Inflammatory macrophage treated with lipopolysaccharide for 4 hours (primary cell): ENCODE measurements at regions not wholly inside any gene's neighbourhood (a gene's known extent, or its start where the extent isn't known, plus 50 kb on each side); places are given as distances from the start of the nearest gene placed in this dataset.

Experiments
- DNase-seq: peaks from one replicate; pipeline ENCODE4 v3.0.0-alpha.2; 2020

DNA sequence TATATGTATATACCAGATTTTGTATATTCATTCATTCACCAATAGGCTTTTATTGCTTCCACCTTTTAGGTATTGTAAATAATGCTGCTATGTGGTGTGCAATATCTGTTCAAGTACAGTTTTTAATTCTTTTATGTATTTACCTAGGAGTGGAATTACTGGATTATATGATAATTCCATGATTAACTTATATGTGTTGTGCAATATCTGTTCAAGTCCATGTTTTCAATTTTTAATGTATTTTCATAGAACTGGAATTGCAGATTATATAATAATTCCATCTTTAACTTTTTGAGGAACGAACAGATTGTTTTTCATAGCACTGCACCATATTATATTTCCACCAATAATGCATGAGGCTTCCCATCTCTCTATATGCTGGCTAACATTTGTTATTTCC lies 50.6 kb upstream of the L3MBTL4 start:
- DNase-seq = no peak

DNA sequence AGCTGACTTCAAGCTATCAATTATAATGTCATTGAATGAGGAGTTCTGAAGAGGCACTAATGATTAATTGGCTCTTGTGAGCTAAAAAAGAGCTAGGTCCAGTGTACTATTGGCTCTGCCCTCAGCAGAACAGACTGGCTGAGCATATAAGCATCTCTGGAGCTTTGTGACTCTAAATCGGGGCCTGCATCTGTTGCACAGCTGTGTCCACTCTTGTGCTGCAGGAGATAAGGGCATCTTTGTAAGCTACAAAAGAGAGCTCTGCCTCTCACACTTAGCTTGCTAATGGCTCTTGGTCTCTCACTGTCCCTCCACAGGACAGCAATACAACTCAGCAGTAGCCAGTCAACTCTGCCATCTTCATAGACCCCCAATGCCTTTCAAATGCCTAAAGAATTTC lies 61.5 kb upstream of the L3MBTL4 start:
- no peak for DNase-seq

DNA sequence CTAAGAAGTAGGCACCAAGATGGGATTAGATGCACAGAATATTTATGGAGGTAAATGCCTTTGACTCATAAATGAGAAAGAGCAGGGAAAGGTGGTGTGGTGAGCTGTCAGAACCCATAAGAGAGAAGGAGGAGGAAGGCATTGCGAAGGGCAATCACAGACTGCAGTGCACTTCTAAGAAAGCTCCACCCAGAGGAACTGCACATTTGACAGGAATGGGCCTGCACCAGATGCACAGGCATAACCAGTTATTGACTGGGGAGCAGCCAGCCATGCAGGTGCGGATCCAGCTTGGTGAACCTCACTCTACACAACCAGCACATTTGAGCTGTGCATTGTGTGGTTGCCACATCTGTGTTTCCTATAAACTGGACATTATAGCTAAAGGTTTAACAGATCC lies 62.2 kb upstream of the L3MBTL4 start:
- DNase-seq = no peak

DNA sequence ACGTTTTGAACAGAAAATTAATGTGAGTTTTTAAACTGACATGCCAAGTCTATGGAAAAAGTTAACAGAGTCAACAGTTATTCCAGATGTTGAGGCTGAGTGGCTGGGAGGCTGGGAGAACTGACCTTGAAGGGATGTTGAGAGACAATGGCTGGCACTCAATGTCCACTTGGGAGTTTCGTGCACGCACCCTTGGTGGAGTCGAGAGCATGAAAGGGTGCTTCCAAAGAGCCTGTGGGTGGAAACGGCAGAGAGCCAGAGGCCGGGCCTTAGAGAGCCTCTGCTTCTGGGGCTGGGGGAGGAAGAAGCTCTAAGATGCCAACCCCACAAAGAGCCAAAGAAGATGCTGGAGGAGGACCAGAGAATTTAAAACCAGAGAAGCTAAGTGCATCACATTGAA lies 63.4 kb upstream of the L3MBTL4 start:
- no peak for DNase-seq

DNA sequence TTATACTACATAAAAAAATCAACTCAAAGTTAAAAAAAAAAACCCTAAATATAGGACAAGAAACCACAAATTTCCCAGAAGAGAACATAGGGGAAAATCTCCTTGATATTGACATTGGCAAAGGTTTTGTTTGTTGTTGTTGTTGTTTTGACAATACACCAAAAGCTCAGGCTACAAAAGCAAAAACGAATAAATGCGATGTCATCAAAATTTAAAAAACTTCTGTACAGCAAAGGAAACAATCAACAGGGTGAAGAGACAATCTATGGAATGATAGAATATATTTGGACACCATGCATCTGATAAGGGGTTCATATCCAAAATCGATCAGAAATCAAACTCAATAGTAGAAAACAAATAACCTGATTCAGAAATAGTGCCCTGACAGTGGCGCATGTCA lies 65.0 kb upstream of the L3MBTL4 start:
- DNase-seq = no peak

DNA sequence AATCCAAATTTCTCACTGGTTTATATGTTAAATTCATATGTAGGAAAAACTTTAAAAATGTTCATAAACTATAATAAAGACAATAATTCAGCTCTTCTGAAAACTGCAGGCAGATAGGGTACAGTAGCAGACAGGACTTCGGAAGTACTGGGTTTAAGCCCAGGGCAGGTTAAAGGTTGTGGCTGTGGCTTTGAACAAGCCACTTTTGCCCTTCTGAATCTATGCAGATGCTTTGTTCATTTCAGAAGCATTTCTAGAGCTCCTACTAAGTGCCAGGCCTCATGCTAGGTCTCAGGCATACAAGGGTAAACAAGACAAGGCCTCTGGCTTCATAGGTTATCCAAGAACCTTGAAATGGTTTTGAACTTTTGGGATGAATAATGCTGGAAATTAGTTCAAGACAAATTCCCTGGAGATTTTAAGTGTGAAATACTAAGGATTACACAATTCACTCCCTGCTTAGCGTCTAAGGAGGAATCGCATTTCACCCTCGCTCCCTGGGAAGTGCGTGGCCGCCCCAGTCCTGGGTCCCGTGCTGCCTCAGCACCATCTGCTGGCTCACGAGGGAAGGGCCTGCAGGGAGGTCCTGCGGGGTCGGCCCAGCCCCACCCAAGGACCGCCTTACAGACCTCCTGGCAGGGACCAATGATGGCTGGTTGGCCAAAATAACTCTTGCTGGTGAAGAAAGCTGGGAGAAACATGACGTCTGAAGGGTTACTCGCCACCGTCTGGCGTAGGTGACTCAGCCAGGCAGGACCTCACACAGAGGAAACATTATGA lies 67.7 kb upstream of the L3MBTL4 start:
- peak; percentile 33 for DNase-seq

DNA sequence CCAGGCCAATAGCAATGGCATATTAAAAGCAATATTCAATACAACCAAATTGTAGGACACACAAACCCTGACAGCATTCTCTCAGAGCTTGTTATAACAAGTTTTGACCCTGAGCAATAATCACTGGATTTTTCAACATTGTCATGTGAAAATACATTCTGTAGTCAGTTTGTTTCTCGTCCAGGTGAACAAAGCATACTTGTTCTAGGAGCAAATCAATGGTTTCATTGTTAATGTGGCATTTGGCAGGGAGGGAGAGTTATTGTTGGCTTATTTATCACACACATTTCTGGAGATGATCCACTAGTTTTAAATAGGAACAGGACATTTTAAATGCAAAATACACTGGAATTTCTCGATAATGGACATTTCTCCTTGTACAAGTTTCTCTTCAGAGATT lies 69.9 kb upstream of the L3MBTL4 start:
- no peak for DNase-seq

DNA sequence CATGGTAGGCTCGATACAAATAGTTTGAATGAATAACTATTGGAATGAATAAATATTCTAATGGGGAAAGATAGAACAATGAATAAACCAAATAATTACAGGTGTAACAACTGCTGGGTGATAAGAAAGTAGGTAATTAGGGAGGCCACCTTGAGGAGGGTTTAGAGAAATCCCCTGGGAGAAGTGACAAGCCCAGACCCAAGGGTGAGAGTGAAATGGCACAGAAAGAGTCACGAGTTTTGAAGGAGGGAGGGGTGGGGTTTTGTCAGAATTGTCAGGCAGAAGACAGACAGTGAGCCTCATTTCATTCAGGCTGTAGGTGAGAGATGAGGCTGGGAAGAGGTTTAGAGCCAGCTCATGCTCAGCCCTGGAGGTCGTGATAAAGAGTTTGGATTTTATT lies 71.6 kb upstream of the L3MBTL4 start:
- DNase-seq = no peak

DNA sequence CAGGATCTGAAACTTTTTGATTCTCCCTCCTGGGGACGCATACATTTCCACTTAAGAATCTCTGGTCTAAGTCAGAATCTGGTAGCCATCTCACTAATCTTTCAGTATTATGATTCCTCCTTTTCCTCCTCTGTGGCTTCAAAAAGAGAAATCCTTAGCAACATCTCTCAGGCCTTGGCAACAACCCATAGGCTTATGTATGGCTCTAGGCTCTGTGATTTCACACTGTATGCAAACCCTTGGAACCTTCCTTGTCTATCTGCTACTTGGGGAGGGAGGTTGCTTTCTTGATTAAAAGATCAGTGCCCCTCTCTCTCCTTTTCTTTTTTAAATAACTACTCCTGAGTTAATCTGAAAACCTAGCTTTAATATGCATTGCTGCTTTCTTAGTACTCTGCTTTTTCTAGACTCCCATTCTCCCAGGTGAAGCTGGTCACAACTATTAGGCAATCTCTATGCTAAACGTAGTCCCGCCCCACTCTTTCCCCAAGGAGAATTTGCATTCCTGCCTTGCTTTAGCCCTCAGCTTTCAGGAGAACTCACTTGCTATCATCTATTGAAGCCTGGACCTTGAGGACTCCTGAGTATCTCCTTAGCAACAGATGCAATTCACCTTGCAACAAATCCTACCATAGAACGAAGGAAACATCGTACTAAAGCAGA lies 72.2 kb upstream of the L3MBTL4 start:
- DNase-seq = no peak

DNA sequence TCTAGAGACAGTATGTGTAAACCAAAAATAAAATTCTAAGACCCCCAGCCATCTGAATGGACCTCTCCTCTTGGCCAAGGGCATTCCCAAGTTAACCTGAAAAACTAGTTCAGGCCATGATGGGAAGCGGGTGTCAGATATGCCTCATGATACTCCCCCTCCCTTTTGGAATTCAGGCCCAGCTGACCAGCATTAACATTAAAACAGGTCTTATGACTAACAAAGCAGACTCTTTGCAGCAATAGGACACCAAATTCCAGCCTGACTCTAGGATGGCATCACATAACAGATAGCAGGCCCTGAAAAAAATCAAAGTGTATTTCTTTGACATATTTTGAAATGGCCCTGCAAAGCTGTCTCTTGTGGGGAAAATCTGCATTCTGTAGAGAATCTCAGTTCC lies 73.3 kb upstream of the L3MBTL4 start:
- DNase-seq = no peak

DNA sequence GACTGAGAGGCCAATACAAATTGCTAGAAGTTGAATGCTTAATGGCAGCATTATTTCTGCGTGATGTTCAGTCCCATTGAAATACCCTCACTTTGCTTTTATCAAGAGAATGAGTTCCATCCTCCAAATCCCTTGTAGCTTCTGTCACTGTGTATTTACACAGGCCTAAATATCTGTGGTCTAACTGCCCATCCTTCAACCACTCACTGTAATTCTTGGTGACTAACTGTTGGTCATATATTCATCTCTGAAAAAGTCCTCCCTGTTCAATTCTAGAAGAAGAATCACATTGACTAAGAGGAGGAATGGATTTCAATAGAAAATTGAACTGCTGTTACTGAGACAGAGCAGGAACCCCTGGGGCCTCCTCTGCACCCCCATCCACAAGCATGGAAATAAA lies 74.2 kb upstream of the L3MBTL4 start:
- DNase-seq = no peak

DNA sequence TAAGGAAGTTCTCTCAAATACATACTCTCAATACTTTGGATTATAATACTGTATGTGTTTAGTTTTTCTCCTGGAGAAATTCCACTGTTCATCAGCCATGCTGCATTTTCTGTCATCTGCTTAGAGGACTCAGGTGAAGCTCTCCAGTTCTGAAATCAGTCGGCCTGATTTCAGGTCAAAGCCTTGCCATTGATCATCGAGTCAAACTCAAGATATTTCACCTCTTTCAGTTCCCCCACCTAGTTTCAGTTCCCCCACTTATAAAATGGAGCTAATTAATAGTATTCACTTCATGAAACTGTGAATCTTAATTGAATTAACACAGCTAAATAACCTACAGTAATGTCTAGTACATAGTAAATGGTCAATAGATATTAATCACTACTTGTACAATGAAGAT lies 75.3 kb upstream of the L3MBTL4 start:
- DNase-seq = no peak

DNA sequence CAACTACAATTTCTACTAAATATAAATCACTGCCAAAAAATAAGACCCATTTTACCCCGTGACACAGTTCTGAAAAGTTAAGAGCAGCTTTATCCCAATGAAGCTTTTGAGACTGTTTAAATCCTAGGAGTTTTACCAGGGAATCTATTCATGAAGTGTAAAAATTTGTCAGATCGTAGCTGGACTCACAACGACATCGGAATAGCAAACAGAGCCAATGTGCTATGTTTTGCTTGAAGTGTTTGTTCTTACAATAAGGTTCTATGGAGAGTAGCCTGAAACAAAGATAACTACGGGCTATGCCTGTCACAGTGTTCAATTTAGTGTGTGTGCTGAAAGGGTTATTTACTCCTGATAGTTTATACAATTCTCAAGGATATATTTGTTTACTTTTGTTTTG lies 78.5 kb upstream of the L3MBTL4 start:
- DNase-seq = no peak

DNA sequence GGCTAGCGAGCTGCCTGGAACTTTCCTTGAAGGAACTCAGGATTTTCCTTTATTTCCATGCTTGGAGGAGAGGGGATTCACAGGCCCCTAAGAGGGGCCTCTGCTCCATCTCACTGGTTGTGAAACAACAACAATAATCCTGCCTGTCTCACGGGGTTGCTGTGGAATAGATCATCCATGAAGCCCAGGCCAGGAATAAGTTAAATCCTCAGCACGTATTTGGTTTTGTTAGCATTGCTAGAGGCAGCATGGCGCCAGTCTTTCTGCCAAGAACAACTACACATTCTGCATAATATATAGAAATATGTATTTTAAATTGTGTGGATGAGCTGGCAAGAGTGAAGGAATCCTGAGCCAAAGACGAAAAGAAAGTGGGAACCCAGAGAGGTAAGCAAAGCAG lies 80.8 kb upstream of the L3MBTL4 start:
- DNase-seq = no peak

DNA sequence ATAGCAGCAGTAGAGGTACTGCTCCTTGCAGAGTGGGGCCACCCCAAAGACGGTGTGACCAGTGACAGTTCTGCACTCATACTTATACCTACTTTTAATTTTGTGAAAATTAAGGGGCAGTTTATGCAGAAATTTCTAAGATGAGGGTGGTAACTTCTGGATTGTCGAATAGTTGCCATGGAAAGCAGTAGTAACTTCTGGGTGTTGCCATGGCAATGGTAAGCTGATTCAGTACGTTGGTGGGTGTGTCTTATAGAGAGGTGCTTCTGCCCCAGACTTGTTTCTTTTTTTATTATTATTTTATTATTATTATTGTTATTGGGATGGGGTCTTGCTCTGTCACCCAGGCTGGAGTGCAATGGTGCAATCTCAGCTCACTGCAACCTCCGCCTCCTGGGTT lies 82.8 kb upstream of the L3MBTL4 start:
- no peak for DNase-seq

DNA sequence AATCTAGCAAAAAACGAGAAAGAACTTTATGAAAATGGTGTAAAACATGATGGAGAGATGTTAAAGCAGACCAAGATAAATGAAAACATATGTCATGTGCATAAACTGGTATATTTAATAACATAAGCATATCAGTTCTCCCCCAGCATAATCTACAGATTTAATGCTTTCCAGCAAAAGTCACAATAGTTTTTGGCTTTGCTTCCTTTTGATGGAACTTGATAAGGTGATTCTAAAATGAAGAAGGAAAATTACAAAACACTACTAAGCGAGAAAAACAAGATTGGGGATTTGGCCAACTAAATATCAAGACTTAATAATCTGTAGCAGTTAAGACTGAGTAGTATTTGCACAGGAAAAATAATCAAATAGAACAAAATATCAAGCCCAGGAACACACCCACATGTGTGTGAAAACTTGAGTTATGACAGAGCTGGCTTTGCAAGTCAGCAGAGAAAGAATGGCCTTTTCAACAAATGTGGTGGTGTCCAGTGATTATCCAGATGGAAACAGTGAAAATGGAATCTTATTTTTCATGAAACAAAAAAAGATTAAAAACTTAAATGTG lies 83.7 kb upstream of the L3MBTL4 start:
- DNase-seq = no peak

DNA sequence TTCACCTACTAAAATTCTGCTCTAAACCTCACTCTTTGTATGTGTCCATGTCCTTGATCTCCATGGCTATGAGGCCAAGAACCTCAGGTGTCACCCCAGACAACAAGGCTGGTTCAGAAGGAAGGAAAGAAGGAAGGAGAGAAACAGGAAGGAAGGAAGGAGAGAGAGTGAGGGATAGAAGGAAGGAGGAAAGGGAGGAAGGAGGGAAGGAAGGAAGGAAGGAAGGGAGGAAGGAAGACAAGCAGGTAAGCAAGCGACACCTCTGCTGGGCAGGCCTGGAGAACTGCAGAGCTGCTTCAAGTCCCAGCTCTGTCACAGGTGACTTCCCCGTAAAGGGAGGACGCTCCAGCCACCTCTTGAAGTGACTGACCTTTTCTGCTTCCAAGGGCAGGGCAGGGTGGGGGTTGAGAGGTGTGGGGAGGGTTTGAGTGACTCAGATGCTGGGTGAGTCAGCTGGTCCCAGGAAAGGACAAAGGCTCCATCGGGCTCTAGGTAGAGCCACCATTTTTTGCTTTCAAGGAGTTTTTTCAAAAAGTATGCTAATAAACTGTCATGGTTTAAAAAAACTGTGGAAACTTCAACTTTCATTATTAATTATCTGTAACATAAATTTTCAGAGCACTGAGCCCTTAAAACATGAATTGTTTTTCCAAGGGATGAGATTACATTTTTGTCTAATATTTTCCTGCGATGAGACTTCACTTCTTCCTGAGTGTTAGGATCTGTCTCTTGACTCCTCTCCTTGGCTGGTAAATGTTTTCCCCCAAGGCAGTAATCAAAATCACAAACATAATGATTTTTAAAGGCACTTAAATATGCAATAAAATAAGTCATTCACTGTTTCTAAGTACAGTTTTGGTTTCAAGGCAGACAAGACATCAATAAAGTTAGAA lies 90.1 kb upstream of the L3MBTL4 start:
- no peak for DNase-seq

DNA sequence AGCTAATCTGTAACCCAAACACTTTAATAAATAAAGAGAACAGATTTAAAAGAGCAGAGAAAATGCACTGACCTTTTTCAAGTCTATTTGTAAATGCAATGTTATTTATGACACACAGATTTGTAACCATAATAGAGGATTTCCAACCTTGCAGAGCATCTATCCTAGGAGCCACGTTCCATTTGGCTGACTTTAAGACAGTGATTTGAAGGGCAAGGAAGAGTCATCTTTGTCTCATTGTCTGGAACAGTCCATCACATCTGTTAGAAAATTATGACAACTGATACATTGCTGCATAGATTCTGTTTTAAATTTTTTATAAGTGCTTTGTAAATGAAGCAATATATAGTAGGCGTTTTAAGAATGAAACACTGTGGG lies 90.8 kb upstream of the L3MBTL4 start:
- DNase-seq = no peak

DNA sequence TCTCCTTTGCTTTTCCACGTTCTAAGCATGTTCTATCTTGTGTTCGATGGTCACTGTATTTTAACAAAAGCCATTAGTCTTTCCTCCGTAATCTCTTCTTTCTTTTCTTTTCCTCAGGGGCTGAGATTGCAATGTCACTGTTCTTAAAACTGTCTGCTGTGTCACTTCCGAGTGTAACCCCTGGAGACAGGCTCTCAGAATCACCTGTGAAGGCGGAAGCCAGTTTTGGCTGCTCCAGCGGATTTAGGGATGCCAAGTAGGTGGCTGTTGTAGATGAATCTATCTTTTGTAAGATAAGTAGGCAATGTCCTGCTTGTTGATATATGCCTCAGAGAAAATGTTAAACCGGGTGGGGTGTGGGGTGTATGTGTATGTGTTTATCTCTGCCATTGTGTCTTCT lies 94.7 kb upstream of the L3MBTL4 start:
- no peak for DNase-seq

DNA sequence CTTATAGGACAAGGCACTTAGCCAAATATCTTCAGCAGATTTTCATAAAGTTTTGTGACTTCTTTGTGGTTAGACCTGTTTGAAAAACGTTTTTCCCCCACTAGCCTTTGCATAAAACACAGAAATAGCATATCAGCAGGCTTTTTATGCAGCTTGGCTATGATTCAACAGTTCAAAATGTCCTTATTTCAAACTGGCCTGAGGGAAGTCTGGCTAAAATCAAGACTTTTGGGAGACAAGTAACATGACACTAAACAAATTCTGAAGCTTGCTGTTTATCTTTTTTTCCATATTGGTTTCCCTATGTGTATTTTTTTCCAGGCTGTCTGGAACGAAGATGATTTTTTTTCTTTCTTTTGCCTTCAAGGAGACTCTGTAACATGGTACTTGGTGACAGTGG lies 95.1 kb upstream of the L3MBTL4 start:
- no peak for DNase-seq

DNA sequence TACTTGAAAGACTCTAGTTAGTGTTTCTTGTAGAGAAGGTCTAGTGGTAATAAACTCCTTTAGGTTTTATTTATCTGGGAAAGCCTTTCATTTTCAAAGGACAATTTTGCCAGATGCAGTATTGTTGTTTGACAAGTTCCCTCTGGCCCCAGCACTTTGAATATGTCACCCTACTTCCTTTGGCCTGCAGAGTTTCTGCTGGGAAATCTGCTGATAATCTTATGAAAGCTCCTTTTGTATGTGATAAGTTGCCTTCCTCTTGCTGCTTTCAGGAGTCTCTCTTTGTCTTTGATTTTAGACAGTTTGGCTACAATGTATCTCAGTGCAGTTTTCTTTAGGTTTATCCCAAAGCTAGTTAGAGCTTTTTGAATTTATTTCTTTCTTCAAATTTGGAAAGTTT lies 106.2 kb upstream of the L3MBTL4 start:
- no peak for DNase-seq

DNA sequence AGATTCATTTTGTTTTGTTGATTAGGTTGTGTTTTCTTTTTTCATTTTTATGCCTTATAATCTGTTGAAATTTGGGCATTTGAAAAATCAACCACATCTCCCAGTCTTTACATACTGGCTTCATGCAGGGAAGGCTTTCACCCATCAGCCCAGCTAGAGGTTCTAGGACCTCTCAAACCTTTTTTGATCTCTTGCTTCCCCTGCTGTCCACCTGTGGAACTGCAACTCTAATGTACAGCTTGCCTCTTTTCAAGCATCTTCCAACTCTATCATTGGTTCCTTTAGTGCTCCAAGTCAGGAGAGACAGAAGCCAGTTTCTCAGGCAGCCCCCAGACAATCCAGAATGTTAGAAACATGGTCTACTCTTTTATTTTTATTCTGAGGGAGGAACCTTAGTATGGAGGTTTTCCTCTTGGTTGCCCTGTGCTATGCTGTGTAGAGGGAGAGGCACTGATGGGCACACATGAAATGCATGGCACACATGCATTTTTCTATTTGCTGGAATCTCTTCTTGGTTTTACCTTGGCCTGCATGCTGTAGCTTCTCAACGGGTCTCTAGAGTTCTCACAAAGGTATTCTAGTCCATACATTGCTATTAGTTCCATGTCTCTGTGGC lies 107.2 kb upstream of the L3MBTL4 start:
- DNase-seq = peak; percentile 40

DNA sequence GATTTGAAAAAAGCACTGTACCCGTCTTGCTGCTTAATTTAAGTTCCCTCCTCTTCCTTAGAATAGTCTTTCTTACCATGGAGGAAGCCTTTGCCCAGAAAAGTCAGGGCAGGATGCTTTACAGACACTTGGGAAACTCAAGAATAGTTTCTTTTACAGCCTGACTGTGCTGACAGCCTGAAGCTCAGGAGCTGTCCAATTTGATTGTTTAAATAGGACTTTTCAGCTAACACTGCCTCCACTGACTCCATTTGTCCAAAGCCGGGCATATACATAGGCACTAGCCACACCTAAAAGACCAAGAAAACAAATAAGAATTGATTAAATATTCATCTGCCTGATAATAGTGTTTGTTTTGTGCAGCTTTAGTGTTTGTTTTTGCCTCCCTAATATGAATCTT lies 110.9 kb upstream of the L3MBTL4 start:
- no peak for DNase-seq
